WTC11 (cell line): ENCODE measurements at regions not wholly inside any gene's neighbourhood (a gene's known extent, or its start where the extent isn't known, plus 50 kb on each side); places are given as distances from the start of the nearest gene placed in this dataset.

Experiments
- ATAC-seq: fragments of 200-7000 bp; cut with Tn5 transposase; 2 replicates; pipeline ENCODE4 v1.10.0; 2021; ENCODE audit warnings: mild to moderate bottlenecking, moderate library complexity
- CTCF ChIA-PET: fragments of 300-600 bp; sonication (Branson Sonifier 250); formaldehyde crosslinking; loops from one replicate; lab custom pipeline; 2021; ENCODE audit warnings: antibody characterized with exemption; lab: Charles Lee
- POLR2A ChIA-PET: fragments of 350-600 bp; sonication (Branson Sonifier 250); formaldehyde crosslinking; loops from one replicate; lab custom pipeline; 2021; ENCODE audit warnings: antibody characterized with exemption; lab: Charles Lee
- DNase-seq: peaks from one replicate; pipeline ENCODE4 v3.0.0; 2021; ENCODE audit warnings: low spot score
- H3K27ac Mint-ChIP-seq: 2 replicates; pipeline ENCODE4 v1.8.0; 2021; ENCODE audit warnings: mixed read lengths
- H3K27me3 Mint-ChIP-seq: 2 replicates; pipeline ENCODE4 v1.8.0; 2021; ENCODE audit warnings: low read depth, mild to moderate bottlenecking, moderate library complexity, mixed read lengths
- H3K36me3 Mint-ChIP-seq: 2 replicates; pipeline ENCODE4 v1.8.0; 2021; ENCODE audit warnings: mixed read lengths
- H3K4me1 Mint-ChIP-seq: 2 replicates; pipeline ENCODE4 v1.8.0; 2022; ENCODE audit warnings: mixed read lengths
- H3K4me3 Mint-ChIP-seq: 2 replicates; pipeline ENCODE4 v1.8.0; 2021; ENCODE audit warnings: mild to moderate bottlenecking, moderate library complexity, mixed read lengths
- H3K9me3 Mint-ChIP-seq: 2 replicates; pipeline ENCODE4 v1.8.0; 2021; ENCODE audit warnings: mixed read lengths
- ELF4 ChIP-seq: sonication (generic); formaldehyde crosslinking; IDR thresholded peaks from 2 replicates; pipeline ENCODE4 v1.8.1; 2022; ENCODE audit warnings: low read depth, mild to moderate bottlenecking, moderate library complexity, missing genetic modification reagents
- FOXJ3 ChIP-seq: sonication (generic); formaldehyde crosslinking; IDR thresholded peaks from 2 replicates; pipeline ENCODE4 v1.9.0; 2021; ENCODE audit warnings: missing genetic modification reagents, mild to moderate bottlenecking, borderline replicate concordance
- FOXP1 ChIP-seq: sonication (generic); formaldehyde crosslinking; IDR thresholded peaks from 2 replicates; pipeline ENCODE4 v1.8.0; 2022; ENCODE audit warnings: missing genetic modification reagents, mild to moderate bottlenecking, moderate library complexity, borderline replicate concordance
- HMGA2 ChIP-seq: fragments of 250-450 bp; sonication (Bioruptor Pico); IDR thresholded peaks from 2 replicates; pipeline ENCODE4 v1.4.0; 2021; ENCODE audit warnings: mild to moderate bottlenecking, moderate library complexity
- JUN ChIP-seq: sonication (generic); formaldehyde crosslinking; IDR thresholded peaks from 2 replicates; pipeline ENCODE4 v1.8.0; 2023; ENCODE audit warnings: mild to moderate bottlenecking, missing genetic modification reagents
- MXD4 ChIP-seq: fragments of 250-450 bp; sonication (Bioruptor Pico); IDR thresholded peaks from 2 replicates; pipeline ENCODE4 v1.8.0; 2021; ENCODE audit warnings: mild to moderate bottlenecking, moderate library complexity, borderline replicate concordance
- NFATC4 ChIP-seq: fragments of 250-450 bp; sonication (Bioruptor Pico); IDR thresholded peaks from 2 replicates; pipeline ENCODE4 v1.9.0; 2021; ENCODE audit warnings: mild to moderate bottlenecking
- NFYB ChIP-seq: sonication (generic); formaldehyde crosslinking; conservative IDR thresholded peaks from 2 replicates; pipeline ENCODE4 v1.8.0; 2022; ENCODE audit warnings: low read depth, missing genetic modification reagents
- NR1H2 ChIP-seq: sonication (generic); formaldehyde crosslinking; IDR thresholded peaks from 2 replicates; pipeline ENCODE4 v1.9.0; 2021; ENCODE audit warnings: mild to moderate bottlenecking, moderate library complexity, missing genetic modification reagents
- OVOL2 ChIP-seq: fragments of 250-450 bp; sonication (Bioruptor Pico); IDR thresholded peaks from 2 replicates; pipeline ENCODE4 v1.9.0; 2021; ENCODE audit warnings: mild to moderate bottlenecking, borderline replicate concordance
- SMAD3 ChIP-seq: sonication (generic); formaldehyde crosslinking; IDR thresholded peaks from 2 replicates; pipeline ENCODE4 v1.8.0; 2022; ENCODE audit warnings: missing genetic modification reagents, mild to moderate bottlenecking, borderline replicate concordance
- TCF7 ChIP-seq: sonication (generic); formaldehyde crosslinking; IDR thresholded peaks from 2 replicates; pipeline ENCODE4 v1.8.0; 2022; ENCODE audit warnings: mild to moderate bottlenecking, low read depth, missing genetic modification reagents, moderate library complexity
- USF1 ChIP-seq: sonication (generic); formaldehyde crosslinking; IDR thresholded peaks from 2 replicates; pipeline ENCODE4 v1.8.0; 2022; ENCODE audit warnings: mild to moderate bottlenecking, missing genetic modification reagents
- ZNF138 ChIP-seq: sonication (generic); formaldehyde crosslinking; conservative IDR thresholded peaks from 2 replicates; pipeline ENCODE4 v1.8.1; 2022; ENCODE audit warnings: mild to moderate bottlenecking, moderate library complexity, missing genetic modification reagents
- ZNF232 ChIP-seq: sonication (generic); formaldehyde crosslinking; IDR thresholded peaks from 2 replicates; pipeline ENCODE4 v1.8.0; 2022; ENCODE audit warnings: mild to moderate bottlenecking, missing genetic modification reagents
- ZNF263 ChIP-seq: sonication (generic); formaldehyde crosslinking; IDR thresholded peaks from 2 replicates; pipeline ENCODE4 v1.8.1; 2022; ENCODE audit warnings: low read depth, mild to moderate bottlenecking, moderate library complexity, missing genetic modification reagents
- ZNF396 ChIP-seq: fragments of 250-450 bp; sonication (Bioruptor Pico); IDR thresholded peaks from 2 replicates; pipeline ENCODE4 v1.8.0; 2021; ENCODE audit warnings: mild to moderate bottlenecking, moderate library complexity, borderline replicate concordance
- ZNF425 ChIP-seq: fragments of 250-450 bp; sonication (Bioruptor Pico); conservative IDR thresholded peaks from 2 replicates; pipeline ENCODE4 v1.9.0; 2021; ENCODE audit warnings: mild to moderate bottlenecking
- ZNF512 ChIP-seq: sonication (generic); formaldehyde crosslinking; IDR thresholded peaks from 2 replicates; pipeline ENCODE4 v1.8.1; 2022; ENCODE audit warnings: missing genetic modification reagents, borderline replicate concordance
- ZNF532 ChIP-seq: fragments of 250-450 bp; sonication (Bioruptor Pico); IDR thresholded peaks from 2 replicates; pipeline ENCODE4 v1.9.0; 2021; ENCODE audit warnings: mild to moderate bottlenecking, borderline replicate concordance
- ZSCAN18 ChIP-seq: fragments of 250-450 bp; sonication (Bioruptor Pico); IDR thresholded peaks from 2 replicates; pipeline ENCODE4 v2.1.2; 2022; ENCODE audit warnings: mild to moderate bottlenecking, moderate library complexity

- H3K36me3 Mint-ChIP-seq: peaks cover under 1% of the 10 kb centered on the region; the same call in 1 of the 2 replicates
- DNase-seq: no peak
- TF ChIP-seq OVOL2: no peak
- no peak for TF ChIP-seq ZNF232 (CRISPR knock-in tag)
- TF ChIP-seq, all 79 proteins: peak for 0
- no peak overlapping the region for H3K27ac Mint-ChIP-seq
- no peak overlapping the region for H3K4me3 Mint-ChIP-seq
- H3K27me3 Mint-ChIP-seq: no peaks in the 10 kb centered on the region
- peaks cover 21% of the 10 kb centered on the region for H3K9me3 Mint-ChIP-seq
- ChIA-PET POLR2A (interaction anchor here (0.7 kb wide), 1 partner anchor 79 kb away, joined by 3 read pairs; no protein-coding TSS in a partner anchor), CTCF (interaction anchor here (0.9 kb wide), 1 partner anchor 357 kb away, joined by 3 read pairs; no protein-coding TSS in a partner anchor)
- ATAC-seq: no peak
- no peaks in the 10 kb centered on the region for H3K4me1 Mint-ChIP-seq
Measured at GRCh38 chr21:34280959-34281358, 82.8 kb upstream of the KCNE2 start.

GRCh38 chr21:34282223-34282622, 81.6 kb upstream of the KCNE2 start:
- TF ChIP-seq NR1H2 (CRISPR knock-in tag): no peak
- no peak for TF ChIP-seq SMAD3 (CRISPR knock-in tag)
- TF ChIP-seq MXD4 (CRISPR knock-in tag): no peak
- TF ChIP-seq FOXJ3 (CRISPR knock-in tag): no peak
- no peak for TF ChIP-seq ZSCAN18 (CRISPR knock-in tag)
- TF ChIP-seq HMGA2 (CRISPR knock-in tag): no peak
- TF ChIP-seq ZNF425: no peak
- TF ChIP-seq TCF7 (CRISPR knock-in tag): no peak
- no peak for TF ChIP-seq ZNF138 (CRISPR knock-in tag)
- TF ChIP-seq FOXP1 (CRISPR knock-in tag): no peak
- no peak for TF ChIP-seq NFYB
- no peak for TF ChIP-seq NFATC4 (CRISPR knock-in tag)
- no peak for TF ChIP-seq ZNF263 (CRISPR knock-in tag)
- no peak for TF ChIP-seq ELF4 (CRISPR knock-in tag)
- no peak for TF ChIP-seq USF1 (CRISPR knock-in tag)
- no peak for TF ChIP-seq ZNF396 (CRISPR knock-in tag)
- TF ChIP-seq ZNF512 (CRISPR knock-in tag): no peak
- no peak for TF ChIP-seq JUN
- TF ChIP-seq ZNF532 (CRISPR knock-in tag): no peak
- Mint-ChIP-seq H3K4me3 (no peak overlapping the region), H3K4me1 (no peaks in the 10 kb centered on the region), H3K27me3 (no peaks in the 10 kb centered on the region), H3K9me3 (peaks cover 32% of the 10 kb centered on the region), H3K27ac (no peak overlapping the region), H3K36me3 (peaks cover 12% of the 10 kb centered on the region)
- no peak for ATAC-seq
- POLR2A ChIA-PET: no interaction called here
- no peak for DNase-seq
- CTCF ChIA-PET: no interaction called here
